Progenitor cell of endocrine pancreas (in vitro differentiated cells): ENCODE measurements at regions not wholly inside any gene's neighbourhood (a gene's known extent, or its start where the extent isn't known, plus 50 kb on each side); places are given as distances from the start of the nearest gene placed in this dataset.

ENCODE experiments used
- DNase-seq: peaks from one replicate; pipeline ENCODE4 v3.0.0; 2021; ENCODE audit warnings: low spot score; ENCODE audit not compliant: unreplicated experiment
- H3K27ac Mint-ChIP-seq: 2 replicates; pipeline ENCODE4 v1.8.0; 2021; ENCODE audit warnings: mild to moderate bottlenecking, moderate library complexity, mixed read lengths
- H3K27me3 Mint-ChIP-seq: 2 replicates; pipeline ENCODE4 v1.8.0; 2021; ENCODE audit warnings: mixed read lengths
- H3K36me3 Mint-ChIP-seq: 2 replicates; pipeline ENCODE4 v1.8.0; 2022; ENCODE audit warnings: mixed read lengths; ENCODE audit not compliant: insufficient read depth
- H3K4me1 Mint-ChIP-seq: 2 replicates; pipeline ENCODE4 v1.8.0; 2021; ENCODE audit warnings: low read depth, mixed read lengths
- H3K4me3 Mint-ChIP-seq: 2 replicates; pipeline ENCODE4 v1.8.0; 2021; ENCODE audit warnings: low read depth, mild to moderate bottlenecking, moderate library complexity, mixed read lengths
- H3K9me3 Mint-ChIP-seq: 2 replicates; pipeline ENCODE4 v1.8.0; 2021; ENCODE audit warnings: low read depth, mixed read lengths
- CTCF ChIP-seq: fragments of 200-600 bp; sonication (generic); IDR thresholded peaks from one replicate; pipeline ENCODE4 v1.5.0; 2021; ENCODE audit warnings: antibody characterized with exemption, mild to moderate bottlenecking; ENCODE audit not compliant: unreplicated experiment

DNA sequence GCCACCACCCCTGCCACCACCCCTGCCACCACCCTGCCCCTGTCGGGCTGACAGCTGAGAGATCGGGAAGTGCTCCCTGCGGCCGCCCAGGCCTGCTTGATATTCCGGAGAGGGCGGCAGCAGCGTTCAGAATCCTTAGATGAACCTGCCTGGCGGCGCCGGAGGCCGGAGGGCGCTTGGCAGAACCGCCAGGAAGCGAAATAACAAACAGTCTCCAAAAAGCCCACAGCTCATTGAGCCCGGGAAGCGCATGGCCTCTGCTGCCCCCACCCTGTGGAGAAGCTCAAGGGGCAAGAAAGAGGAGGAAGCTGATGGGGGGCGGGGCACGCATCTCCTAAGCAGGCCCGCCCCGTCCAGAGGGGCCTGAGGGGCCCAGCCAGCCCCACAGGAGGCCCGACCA is 92.2 kb upstream of the MBOAT2 start:
- TF ChIP-seq CTCF = no peak
- peaks cover 22% of the 10 kb centered on the region for H3K27me3 Mint-ChIP-seq
- H3K36me3 Mint-ChIP-seq = no peaks in the 10 kb centered on the region
- no peak overlapping the region for H3K4me3 Mint-ChIP-seq
- peaks cover 5% of the 10 kb centered on the region for H3K4me1 Mint-ChIP-seq
- H3K9me3 Mint-ChIP-seq = no peaks in the 10 kb centered on the region
- no peak for DNase-seq
- H3K27ac Mint-ChIP-seq = no peak overlapping the region

DNA sequence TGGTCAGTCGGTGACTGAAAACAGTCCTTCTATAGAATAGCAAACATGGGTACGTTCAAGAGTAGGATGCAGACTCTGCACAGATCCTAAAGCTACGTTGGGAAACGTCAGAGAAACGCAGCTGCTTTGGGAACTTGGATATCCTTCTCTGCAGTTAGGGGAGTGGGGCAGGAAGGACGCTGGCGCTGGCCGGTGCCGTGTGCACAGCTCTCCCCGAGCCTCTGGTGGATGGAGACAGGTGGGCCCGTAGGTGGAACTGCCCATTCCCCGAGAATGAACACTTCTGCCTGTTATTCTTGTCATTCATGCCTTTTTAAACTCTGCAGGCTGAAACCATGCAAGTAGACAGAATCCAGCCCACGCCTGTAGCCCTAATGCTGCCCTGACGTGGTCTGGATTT is 91.7 kb upstream of the MBOAT2 start:
- DNase-seq = no peak
- TF ChIP-seq CTCF = no peak
- no peaks in the 10 kb centered on the region for H3K36me3 Mint-ChIP-seq
- H3K27me3 Mint-ChIP-seq = peaks cover 22% of the 10 kb centered on the region
- H3K27ac Mint-ChIP-seq = no peak overlapping the region
- peaks cover 5% of the 10 kb centered on the region for H3K4me1 Mint-ChIP-seq
- no peak overlapping the region for H3K4me3 Mint-ChIP-seq
- H3K9me3 Mint-ChIP-seq = no peaks in the 10 kb centered on the region

GRCh38 chr2:9094117-9094516 is 90.6 kb upstream of the MBOAT2 start:
- no peaks in the 10 kb centered on the region for H3K36me3 Mint-ChIP-seq
- H3K9me3 Mint-ChIP-seq = no peaks in the 10 kb centered on the region
- H3K4me3 Mint-ChIP-seq = no peak overlapping the region
- TF ChIP-seq CTCF = no peak
- H3K27me3 Mint-ChIP-seq = peaks cover 18% of the 10 kb centered on the region
- DNase-seq = no peak
- peak overlapping the region; percentile 2 for H3K27ac Mint-ChIP-seq
- H3K4me1 Mint-ChIP-seq = peaks cover under 1% of the 10 kb centered on the region

DNA sequence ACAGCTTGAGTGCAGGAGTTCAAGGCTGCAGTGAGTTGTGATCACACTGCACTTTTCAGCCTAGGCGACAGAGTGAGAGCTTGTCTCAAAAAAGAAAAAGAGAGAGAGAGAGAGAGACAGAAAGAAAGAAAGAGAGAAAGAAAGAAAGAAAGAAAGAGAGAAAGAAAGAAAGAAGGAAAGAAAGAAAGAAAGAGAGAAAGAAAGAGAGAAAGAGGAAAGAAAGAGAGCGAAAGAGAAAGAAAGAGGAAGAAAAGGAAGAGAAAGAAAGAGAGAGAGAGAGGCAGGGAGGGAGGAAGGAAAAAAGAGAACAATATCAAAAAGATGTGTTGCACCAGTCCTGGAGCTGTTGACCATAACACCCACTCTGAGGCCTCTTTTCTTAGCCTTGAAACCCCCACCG is 89.8 kb upstream of the MBOAT2 start:
- H3K9me3 Mint-ChIP-seq = no peaks in the 10 kb centered on the region
- H3K4me3 Mint-ChIP-seq = no peak overlapping the region
- H3K27ac Mint-ChIP-seq = no peak overlapping the region
- no peak for TF ChIP-seq CTCF
- peaks cover 13% of the 10 kb centered on the region for H3K27me3 Mint-ChIP-seq
- DNase-seq = no peak
- H3K4me1 Mint-ChIP-seq = no peaks in the 10 kb centered on the region
- no peaks in the 10 kb centered on the region for H3K36me3 Mint-ChIP-seq

DNA sequence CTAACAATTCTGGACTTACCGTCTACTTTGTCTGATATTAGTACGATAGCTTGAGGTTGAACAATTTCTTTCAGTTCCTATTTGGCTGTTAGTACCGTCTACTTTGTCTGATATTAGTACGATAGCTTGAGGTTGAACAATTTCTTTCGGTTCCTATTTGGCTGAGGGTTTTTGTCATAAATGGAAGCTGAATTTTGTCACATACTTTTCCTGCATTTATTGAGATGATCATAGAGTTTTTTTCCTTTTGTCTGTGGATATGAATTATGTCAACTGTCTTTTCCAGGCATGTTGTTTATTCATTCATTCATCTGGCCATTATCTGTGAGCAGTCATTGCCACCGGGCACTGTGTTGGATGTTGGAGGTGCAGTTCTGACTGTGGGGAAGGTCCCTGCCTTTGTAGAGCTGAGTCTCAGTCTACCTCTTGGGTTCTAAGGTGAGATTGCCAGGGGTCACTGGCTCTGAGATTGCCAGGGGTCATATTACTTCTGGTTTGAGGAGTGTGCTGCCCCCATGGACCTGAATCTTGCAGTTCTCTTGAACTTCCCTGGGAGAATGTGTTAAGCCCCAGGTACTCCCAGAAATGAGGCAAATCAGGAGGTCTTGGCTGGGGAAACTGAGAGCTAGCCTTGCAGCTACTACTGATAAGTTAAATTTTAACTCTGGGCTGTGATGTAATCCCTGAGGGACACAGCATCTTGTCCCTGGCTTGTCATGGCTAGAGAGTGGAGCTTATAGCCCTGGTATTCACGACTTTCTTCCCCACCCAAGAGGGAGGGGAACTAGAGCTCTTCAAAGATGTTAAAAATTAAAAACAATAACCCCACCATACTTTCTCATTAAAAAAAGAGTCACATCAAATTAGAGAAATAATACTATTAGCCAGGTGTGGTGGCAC is 89.1 kb upstream of the MBOAT2 start:
- Mint-ChIP-seq H3K4me1 (no peaks in the 10 kb centered on the region), H3K9me3 (no peaks in the 10 kb centered on the region), H3K27me3 (peaks cover 13% of the 10 kb centered on the region), H3K4me3 (no peak overlapping the region), H3K36me3 (no peaks in the 10 kb centered on the region), H3K27ac (no peak overlapping the region)
- no peak for TF ChIP-seq CTCF
- DNase-seq = no peak
